WERI-Rb-1 (cell line): ENCODE measurements at regions not wholly inside any gene's neighbourhood (a gene's known extent, or its start where the extent isn't known, plus 50 kb on each side); places are given as distances from the start of the nearest gene placed in this dataset.

ENCODE experiments used
- DNase-seq: peaks from one replicate; pipeline ENCODE4 v3.0.0-alpha.2; 2020
- H3K27ac ChIP-seq: fragments of 250-450 bp; sonication (Bioruptor Pico); 2 replicates; pipeline ENCODE4 v1.5.1; 2020; ENCODE audit warnings: mild to moderate bottlenecking, moderate library complexity
- H3K27me3 ChIP-seq: fragments of 250-450 bp; sonication (Bioruptor Pico); 2 replicates; pipeline ENCODE4 v1.5.1; 2021; ENCODE audit warnings: mild to moderate bottlenecking, low read depth, moderate library complexity; ENCODE audit not compliant: insufficient read depth, severe bottlenecking
- H3K36me3 ChIP-seq: fragments of 250-450 bp; sonication (Bioruptor Pico); 2 replicates; pipeline ENCODE4 v1.5.1; 2020; ENCODE audit warnings: mild to moderate bottlenecking, moderate library complexity
- H3K4me3 ChIP-seq: 2 replicates; pipeline ENCODE4 v1.5.1; 2011; ENCODE audit warnings: low read depth, mild to moderate bottlenecking, control low read depth, low read length
- H3K9me3 ChIP-seq: fragments of 250-450 bp; sonication (Bioruptor Pico); 2 replicates; pipeline ENCODE4 v1.5.1; 2021; ENCODE audit warnings: mild to moderate bottlenecking, moderate library complexity; ENCODE audit not compliant: severe bottlenecking
- CTCF ChIP-seq: IDR thresholded peaks from 2 replicates; pipeline ENCODE4 v1.5.1; 2011; ENCODE audit warnings: low read depth, mild to moderate bottlenecking, control low read depth, inconsistent platforms, low read length

- no peak for DNase-seq
- Histone ChIP-seq H3K27me3 (no peaks in the 10 kb centered on the region), H3K4me3 (no peak overlapping the region), H3K27ac (no peak overlapping the region), H3K9me3 (no peaks in the 10 kb centered on the region), H3K36me3 (no peaks in the 10 kb centered on the region)
- no peak for TF ChIP-seq CTCF
These were observed 1557.9 kb downstream of the PLA2G4A start for GRCh38 chr1:188386666-188387065.

GRCh38 chr1:188394677-188395076 is 1565.9 kb downstream of the PLA2G4A start:
- Histone ChIP-seq H3K27me3 (no peaks in the 10 kb centered on the region), H3K27ac (no peak overlapping the region), H3K36me3 (no peaks in the 10 kb centered on the region), H3K4me3 (no peak overlapping the region), H3K9me3 (no peaks in the 10 kb centered on the region)
- no peak for TF ChIP-seq CTCF
- no peak for DNase-seq

GRCh38 chr1:188397521-188397920 is 1568.8 kb downstream of the PLA2G4A start:
- no peak overlapping the region for H3K27ac ChIP-seq
- no peak overlapping the region for H3K4me3 ChIP-seq
- no peak for TF ChIP-seq CTCF

GRCh38 chr1:188402986-188403385 is 1574.2 kb downstream of the PLA2G4A start:
- no peaks in the 10 kb centered on the region for H3K36me3 ChIP-seq
- no peaks in the 10 kb centered on the region for H3K9me3 ChIP-seq
- no peak for DNase-seq
- no peak overlapping the region for H3K4me3 ChIP-seq
- TF ChIP-seq CTCF: no peak
- H3K27ac ChIP-seq: no peak overlapping the region
- no peaks in the 10 kb centered on the region for H3K27me3 ChIP-seq

More at GRCh38 chr1:188397521-188397920, 1568.8 kb downstream of the PLA2G4A start:
- H3K27me3 ChIP-seq: no peaks in the 10 kb centered on the region
- no peaks in the 10 kb centered on the region for H3K9me3 ChIP-seq
- DNase-seq: no peak
- no peaks in the 10 kb centered on the region for H3K36me3 ChIP-seq

GRCh38 chr1:188406636-188407035 is 1577.9 kb downstream of the PLA2G4A start:
- Histone ChIP-seq H3K27me3 (no peaks in the 10 kb centered on the region), H3K27ac (no peak overlapping the region), H3K4me3 (no peak overlapping the region), H3K9me3 (no peaks in the 10 kb centered on the region), H3K36me3 (no peaks in the 10 kb centered on the region)
- no peak for DNase-seq
- no peak for TF ChIP-seq CTCF

- Histone ChIP-seq H3K27ac (no peak overlapping the region), H3K9me3 (no peaks in the 10 kb centered on the region), H3K27me3 (no peaks in the 10 kb centered on the region), H3K4me3 (no peak overlapping the region), H3K36me3 (no peaks in the 10 kb centered on the region)
- DNase-seq: no peak
- TF ChIP-seq CTCF: no peak
These were observed 1591.4 kb downstream of the PLA2G4A start for GRCh38 chr1:188420177-188420576.
